ENCODE measurements at regions not wholly inside any gene's neighbourhood (a gene's known extent, or its start where the extent isn't known, plus 50 kb on each side); places are given as distances from the start of the nearest gene placed in this dataset.
"Not testable (repeated sequence)": the region's sequence is repeated elsewhere in the genome, so short reads cannot be mapped to it uniquely, and the experiment has no call there.

DNA sequence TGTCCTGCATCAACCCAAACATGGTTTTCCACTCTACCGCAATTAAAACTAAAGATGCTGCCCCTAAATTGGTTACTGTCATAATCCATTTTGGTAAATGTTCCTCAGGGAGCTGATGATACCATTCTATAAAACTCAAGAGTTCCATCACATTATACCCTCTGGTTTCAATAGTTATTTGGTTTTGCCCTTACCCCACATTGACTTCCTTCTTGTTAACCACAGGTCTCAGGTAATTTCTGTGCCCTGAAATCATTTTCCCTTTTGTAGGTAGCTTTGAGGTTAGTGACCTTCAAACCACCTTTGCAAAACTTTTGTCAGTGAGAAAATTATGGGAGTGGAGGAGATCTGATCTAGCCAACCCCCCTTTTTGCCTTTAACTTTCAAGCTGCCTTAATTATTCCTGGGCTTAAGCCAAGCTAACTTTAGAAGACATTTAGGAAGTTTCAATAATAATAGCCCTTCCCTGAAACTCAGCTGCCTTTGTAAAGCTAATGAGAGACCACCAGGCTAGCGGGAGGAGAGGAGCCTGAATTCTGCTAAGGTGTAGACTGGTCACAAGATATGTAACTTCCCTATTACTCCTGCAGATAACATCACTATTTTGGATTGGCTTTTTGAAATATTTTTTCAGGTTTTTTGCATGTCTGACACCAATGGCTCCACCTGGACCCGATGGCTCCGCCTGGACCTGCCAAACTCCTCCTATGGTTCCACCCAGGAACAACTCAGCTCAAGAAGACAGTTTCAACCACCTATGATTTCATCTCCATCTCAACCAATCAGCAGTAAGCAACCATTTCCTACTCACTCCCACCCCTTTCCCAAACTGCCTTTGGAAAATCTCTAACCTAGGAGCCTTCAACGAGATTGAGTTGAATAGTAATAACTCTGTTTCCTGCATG is 224.9 kb downstream of the HS3ST3B1 start:
- DNase-seq: no peak

DNA sequence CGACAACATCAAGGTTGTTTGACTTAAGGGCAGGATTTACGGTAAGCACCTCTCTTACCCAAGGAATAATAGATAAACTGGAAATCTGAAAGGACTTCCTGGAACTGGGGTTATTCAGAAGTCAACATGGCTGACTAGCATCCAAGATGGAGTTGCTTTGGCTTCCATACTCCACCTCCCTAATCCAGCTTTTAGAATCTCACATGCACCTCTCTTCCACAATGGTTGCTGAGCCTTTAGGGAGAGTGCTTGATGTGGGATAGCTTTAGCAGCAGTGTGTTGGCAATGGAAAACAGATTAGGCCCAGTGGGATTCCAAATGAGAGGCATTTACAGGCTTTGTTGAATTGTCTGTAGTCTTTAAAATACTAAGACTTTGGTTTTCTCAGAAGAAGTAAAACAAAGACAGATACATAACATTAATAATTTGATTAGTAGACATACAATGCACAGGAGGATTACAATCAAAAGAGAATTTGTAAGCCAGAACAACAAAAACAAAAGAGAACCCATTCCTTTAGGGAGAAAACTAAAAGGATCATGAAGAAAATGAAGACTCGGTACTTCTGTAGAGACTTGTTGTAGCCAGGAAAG is 222.0 kb downstream of the HS3ST3B1 start:
- no peak for DNase-seq

DNA sequence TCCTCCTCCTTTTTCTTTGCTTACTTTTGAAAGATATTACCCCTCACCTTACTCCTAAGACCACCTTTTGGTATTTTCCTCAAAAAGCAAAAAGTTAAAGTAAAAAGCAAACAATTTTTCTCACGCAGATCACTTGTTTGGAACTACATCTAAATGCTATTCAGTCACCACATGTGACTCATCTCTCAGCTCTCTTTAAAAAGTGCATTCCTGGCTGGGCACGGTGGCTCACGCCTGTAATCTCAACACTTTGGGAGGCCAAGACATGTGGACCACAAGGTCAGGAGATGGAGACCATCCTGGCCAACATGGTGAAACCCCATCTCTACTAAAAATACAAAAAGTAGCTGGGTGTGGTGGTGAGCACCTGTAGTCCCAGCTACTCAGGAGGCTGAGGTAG is 218.0 kb downstream of the HS3ST3B1 start:
- DNase-seq: not testable (repeated sequence)

DNA sequence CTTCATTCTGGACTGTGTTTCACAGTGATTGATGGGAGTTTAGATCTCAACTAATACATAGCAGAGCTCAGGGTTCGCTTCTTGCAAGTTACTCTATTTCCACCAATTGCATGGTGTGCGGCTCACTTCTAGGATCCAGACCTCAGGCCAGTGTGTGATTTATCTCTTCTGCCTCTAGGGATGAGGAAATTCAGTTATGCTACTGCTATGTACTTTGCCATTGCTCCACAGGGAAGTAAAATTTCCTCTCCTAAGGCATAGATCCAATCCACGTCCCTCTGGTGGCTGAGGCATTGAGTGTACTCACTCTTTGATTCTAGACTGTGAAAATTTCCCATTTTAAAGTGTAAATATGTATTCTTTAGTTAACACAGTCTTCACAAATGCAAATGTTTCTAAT is 214.1 kb downstream of the HS3ST3B1 start:
- no peak for DNase-seq

- DNase-seq: no peak
These were observed 213.0 kb downstream of the HS3ST3B1 start for GRCh38 chr17:14513835-14514234.

GRCh38 chr17:14510136-14510535 is 209.3 kb downstream of the HS3ST3B1 start:
- DNase-seq: no peak

DNA sequence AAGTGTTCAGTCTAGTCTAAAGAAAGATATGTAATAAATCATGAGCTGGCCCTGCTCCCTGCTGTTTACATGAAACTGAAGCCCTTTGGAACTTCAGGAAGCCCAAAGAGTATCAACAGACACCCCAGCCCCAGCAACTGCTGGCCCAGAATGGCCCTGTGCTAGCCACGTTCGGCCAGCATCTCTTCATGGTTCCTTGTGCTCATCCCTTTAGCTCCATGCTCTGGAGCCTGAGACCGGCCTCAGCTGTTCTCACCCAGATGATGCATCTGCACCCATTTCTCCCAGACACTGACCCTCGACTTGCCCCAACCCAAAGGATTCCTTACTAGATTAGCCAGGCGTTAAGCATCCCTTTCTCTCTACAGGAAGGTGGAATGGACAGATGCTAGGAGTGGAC is 207.3 kb downstream of the HS3ST3B1 start:
- no peak for DNase-seq

DNA sequence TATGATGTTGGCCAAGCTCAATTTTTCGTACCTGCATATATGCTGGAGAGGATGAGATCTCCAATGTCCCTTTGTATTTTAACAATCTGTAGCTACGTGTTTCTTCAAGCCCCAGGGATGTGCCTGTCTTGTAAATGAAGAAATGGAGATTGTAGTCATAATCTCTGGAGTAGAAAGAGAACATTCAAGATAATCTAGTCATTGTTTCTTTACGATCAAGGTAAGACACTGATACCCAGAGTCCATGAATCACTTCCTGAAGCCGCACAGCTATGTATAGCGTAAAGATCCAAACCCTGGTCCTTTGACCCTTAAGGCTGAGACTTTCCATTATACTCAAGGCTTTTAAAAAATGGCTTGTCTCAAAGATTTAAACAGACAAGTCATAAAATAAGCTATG is 205.5 kb downstream of the HS3ST3B1 start:
- DNase-seq: no peak

- no peak for DNase-seq
These were observed 204.7 kb downstream of the HS3ST3B1 start for GRCh38 chr17:14505606-14506005.

DNA sequence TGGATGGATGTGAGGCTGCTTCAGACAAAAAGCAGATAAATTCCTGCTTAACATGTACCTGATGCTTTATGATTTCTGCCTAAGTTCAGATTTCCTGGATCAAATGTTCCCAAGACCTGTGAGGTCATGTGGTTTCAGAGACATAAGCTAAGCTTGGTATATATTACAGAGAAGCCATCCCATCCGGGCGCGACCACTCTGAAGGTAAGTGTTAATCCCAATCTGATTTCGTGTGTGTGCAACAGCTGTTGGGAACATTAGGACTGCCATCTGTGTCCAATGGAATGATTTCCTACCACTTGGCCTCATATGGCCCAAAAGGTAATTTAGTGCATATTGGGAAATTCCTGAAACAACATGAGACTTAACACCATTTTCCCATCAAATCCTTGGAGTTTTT is 199.1 kb downstream of the HS3ST3B1 start:
- no peak for DNase-seq

DNA sequence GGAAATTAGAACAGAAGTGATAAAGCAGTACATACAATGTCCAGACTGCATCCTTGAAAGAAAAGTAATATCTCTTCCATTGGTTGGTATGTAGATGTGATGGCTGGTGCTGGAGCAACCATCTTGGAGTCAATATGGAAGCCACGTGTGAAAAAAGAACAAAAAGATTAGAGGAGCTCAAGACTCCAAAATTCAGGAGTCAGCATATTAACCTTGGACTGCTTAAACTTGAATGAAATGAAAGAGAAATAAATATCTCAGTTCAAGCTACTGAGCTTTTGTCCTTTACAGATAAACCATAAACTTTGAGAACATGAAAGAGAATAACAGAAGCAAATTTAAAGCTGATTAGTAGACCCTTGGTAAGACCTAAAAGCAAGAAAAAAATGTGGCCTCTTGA is 197.9 kb downstream of the HS3ST3B1 start:
- DNase-seq: no peak

- DNase-seq: no peak
These were observed 193.3 kb downstream of the HS3ST3B1 start for GRCh38 chr17:14494161-14494560.

- DNase-seq: no peak
These were observed 189.1 kb downstream of the HS3ST3B1 start for GRCh38 chr17:14489986-14490385.

- no peak for DNase-seq
These were observed 188.2 kb downstream of the HS3ST3B1 start for GRCh38 chr17:14488958-14489550.

- no peak for DNase-seq
These were observed 186.2 kb downstream of the HS3ST3B1 start for GRCh38 chr17:14487068-14487467.

DNA sequence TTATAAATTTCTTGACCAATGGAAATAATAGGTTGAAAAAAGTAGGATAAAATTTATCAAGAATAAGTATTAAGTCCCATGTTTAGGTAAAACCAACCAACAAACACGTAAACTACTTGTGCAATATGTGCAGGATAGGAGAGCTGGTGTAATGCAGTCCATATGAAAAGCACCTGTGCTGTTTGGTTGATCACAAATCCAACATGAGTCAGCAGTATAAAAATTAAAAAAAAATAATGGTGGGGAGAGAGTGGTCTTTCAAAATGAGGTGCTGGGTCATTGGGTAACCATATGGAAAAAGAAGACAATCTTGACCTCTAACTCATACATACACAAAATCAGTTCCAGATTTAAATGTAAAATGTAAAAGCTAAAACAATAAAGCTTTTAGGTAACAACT is 181.8 kb downstream of the HS3ST3B1 start:
- no peak for DNase-seq

GRCh38 chr17:14481664-14482063 is 180.8 kb downstream of the HS3ST3B1 start:
- DNase-seq: no peak

DNA sequence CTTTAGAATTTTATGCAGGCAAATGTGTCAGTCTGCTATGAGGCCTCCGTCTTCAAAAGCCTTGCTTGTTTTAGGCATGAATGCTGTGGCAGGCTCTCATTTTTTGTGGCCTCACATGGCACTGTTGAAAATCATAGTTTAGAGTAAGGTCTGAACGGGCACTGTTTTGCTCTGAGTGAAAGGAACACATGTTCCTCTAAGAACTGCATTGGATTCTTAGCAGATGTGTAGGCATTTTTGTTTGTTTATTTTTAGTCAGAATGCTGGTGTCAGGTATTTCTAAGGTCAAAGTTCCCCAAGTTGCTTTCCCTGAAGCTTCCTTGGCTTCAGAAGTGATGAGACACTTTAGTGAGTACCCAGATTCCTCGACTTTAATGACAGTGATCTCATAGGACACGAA is 173.7 kb downstream of the HS3ST3B1 start:
- no peak for DNase-seq

GRCh38 chr17:14471052-14471451 is 170.2 kb downstream of the HS3ST3B1 start:
- DNase-seq: no peak

- DNase-seq: no peak
These were observed 169.5 kb downstream of the HS3ST3B1 start for GRCh38 chr17:14470417-14470816.

GRCh38 chr17:14469971-14470370 is 169.1 kb downstream of the HS3ST3B1 start:
- DNase-seq: no peak

DNA sequence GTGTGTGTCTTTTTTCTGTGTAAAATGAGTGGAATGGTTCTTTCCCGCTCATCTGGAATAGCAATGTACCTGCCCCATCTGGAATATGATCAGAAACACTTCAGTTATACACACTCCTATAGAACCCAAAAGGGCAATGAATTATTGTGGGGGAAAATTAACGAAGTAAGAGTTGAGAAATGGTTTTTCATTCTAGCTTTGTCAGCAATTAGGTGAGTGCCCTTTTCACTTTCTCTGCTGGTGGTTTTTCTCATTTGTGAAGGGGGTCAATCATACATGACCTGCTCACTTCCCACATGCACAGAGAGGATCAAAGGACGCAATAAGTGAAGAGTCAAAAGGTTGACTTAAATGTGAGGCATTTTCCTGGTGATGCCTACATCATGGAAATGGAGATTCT is 168.0 kb downstream of the HS3ST3B1 start:
- no peak for DNase-seq

DNA sequence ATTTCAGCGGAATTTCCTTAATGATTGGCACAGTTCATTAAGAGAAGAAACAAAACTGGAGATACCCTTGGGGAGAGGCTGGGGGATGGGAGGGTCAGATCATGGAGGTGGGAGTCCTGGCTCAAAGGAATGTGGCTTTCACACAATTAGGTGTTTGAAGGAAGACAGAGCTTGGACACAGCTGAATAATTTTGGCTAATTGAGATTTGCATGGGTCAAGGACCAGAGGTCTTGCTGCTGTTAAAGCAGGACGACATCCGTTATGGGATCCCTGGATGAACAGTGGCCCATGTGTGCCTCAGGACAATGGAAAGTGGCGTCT is 160.3 kb downstream of the HS3ST3B1 start:
- DNase-seq: no peak

Data from hindlimb muscle (tissue), 1 donor.